OCI-LY7 (cell line): ENCODE measurements at regions not wholly inside any gene's neighbourhood (a gene's known extent, or its start where the extent isn't known, plus 50 kb on each side); places are given as distances from the start of the nearest gene placed in this dataset.

Experiments used
- BruUV-seq: library from RNA; stranded (reverse); fragments of 400-500 nt; replicated peaks from 2 replicates; lab custom pipeline; 2021; lab: Mats Ljungman, UMichigan
- CTCF ChIA-PET: fragments of 300-600 bp; sonication (Branson Sonifier 250); formaldehyde crosslinking; loops from one replicate; lab custom pipeline; 2022; ENCODE audit warnings: antibody characterized with exemption; ENCODE audit not compliant: unreplicated experiment; lab: Charles Lee
- POLR2A ChIA-PET: fragments of 300-600 bp; sonication (Branson Sonifier 250); formaldehyde crosslinking; loops from one replicate; lab custom pipeline; 2022; ENCODE audit warnings: antibody characterized with exemption; lab: Charles Lee
- DNase-seq: peaks from one replicate; pipeline ENCODE4 v3.0.0-alpha.2; 2015; ENCODE audit warnings: low spot score
- H2AFZ ChIP-seq: fragments of 200-600 bp; sonication (generic), shearing (Covaris generic); 2 replicates; pipeline ENCODE4 v1.6.1; 2014; ENCODE audit warnings: mild to moderate bottlenecking, antibody characterized with exemption, low read length, moderate library complexity
- H3K27ac ChIP-seq: fragments of 200-600 bp; sonication (generic); 2 replicates; pipeline ENCODE4 v1.5.1; 2014; ENCODE audit warnings: mixed run types, low read depth, mild to moderate bottlenecking, moderate library complexity, low read length, inconsistent platforms; ENCODE audit not compliant: poor library complexity, severe bottlenecking
- H3K36me3 ChIP-seq: fragments of 200-600 bp; sonication (generic); 2 replicates; pipeline ENCODE4 v1.6.1; 2014; ENCODE audit warnings: mild to moderate bottlenecking, antibody characterized with exemption, low read length, moderate library complexity, mixed read lengths; ENCODE audit not compliant: insufficient read depth
- H3K4me1 ChIP-seq: fragments of 200-600 bp; sonication (generic); 2 replicates; pipeline ENCODE4 v1.5.1; 2014; ENCODE audit warnings: mild to moderate bottlenecking, low read length; ENCODE audit not compliant: insufficient read depth, poor library complexity, severe bottlenecking
- H3K4me2 ChIP-seq: fragments of 200-600 bp; sonication (generic); 2 replicates; pipeline ENCODE4 v1.6.1; 2014; ENCODE audit warnings: mild to moderate bottlenecking, low read length
- H3K4me3 ChIP-seq: fragments of 200-600 bp; sonication (generic); 2 replicates; pipeline ENCODE4 v1.5.1; 2014; ENCODE audit warnings: mild to moderate bottlenecking, low read depth, low read length; ENCODE audit not compliant: poor library complexity, severe bottlenecking
- H3K79me2 ChIP-seq: fragments of 200-600 bp; sonication (generic); 2 replicates; pipeline ENCODE4 v1.6.1; 2016; ENCODE audit warnings: low read depth, mild to moderate bottlenecking, low read length, moderate library complexity, mixed read lengths; ENCODE audit not compliant: insufficient read depth
- H3K9me2 ChIP-seq: fragments of 200-600 bp; sonication (generic); 2 replicates; pipeline ENCODE4 v1.6.1; 2016; ENCODE audit warnings: mild to moderate bottlenecking, low read length, mixed read lengths; ENCODE audit not compliant: insufficient read depth
- H3K9me3 ChIP-seq: fragments of 200-600 bp; sonication (generic); 2 replicates; pipeline ENCODE4 v1.6.1; 2014; ENCODE audit warnings: mild to moderate bottlenecking, mixed run types, low read length, mixed read lengths
- H4K20me1 ChIP-seq: fragments of 200-600 bp; sonication (generic); 2 replicates; pipeline ENCODE4 v1.6.1; 2014; ENCODE audit warnings: mild to moderate bottlenecking, antibody characterized with exemption, low read length, moderate library complexity, mixed read lengths; ENCODE audit not compliant: insufficient read depth
- EZH2phosphoT487 ChIP-seq: fragments of 200-600 bp; sonication (generic); IDR thresholded peaks from 2 replicates; pipeline ENCODE4 v1.6.1; 2018; ENCODE audit warnings: low read depth, borderline replicate concordance, mild to moderate bottlenecking, mixed run types, antibody characterized with exemption, low read length, moderate library complexity, mixed read lengths
- intact Hi-C: fragments of 100-400 bp; cut with micrococcal nuclease; formaldehyde crosslinking; loops from one replicate; pipeline ENCODE4 v1.10.0; 2022; ENCODE audit not compliant: unreplicated experiment
- TF ChIP-seq, protein P1 (sequence below): fragments of 200-600 bp; sonication (generic); conservative IDR thresholded peaks from 2 replicates; pipeline ENCODE4 v1.5.1; 2014; ENCODE audit warnings: mild to moderate bottlenecking, antibody characterized with exemption, low read length, moderate library complexity, mixed read lengths

DNA sequence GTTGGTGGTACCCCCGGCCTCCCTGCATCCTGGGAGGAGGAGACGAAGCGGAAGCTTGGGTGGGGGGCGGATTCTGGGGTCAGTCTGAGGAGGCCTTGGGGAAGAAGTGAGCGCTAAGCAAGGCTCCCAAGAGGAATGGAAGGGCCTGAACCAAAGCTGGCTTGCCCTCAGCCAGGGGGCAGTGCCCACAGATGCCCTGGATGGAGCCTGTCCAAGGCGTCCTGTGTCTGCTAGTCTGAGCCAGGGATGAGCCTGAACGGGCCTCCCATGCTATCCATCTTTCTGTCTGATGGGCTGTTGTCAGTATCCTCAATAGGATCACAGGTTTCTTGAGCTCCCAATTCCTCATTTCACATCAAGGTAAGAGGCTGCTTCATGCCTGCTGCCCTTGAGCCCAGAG, 122.3 kb upstream of the LHX1 start:
- no TSS peak for BruUV-seq
- POLR2A ChIA-PET: no interaction called here
- H3K9me2 ChIP-seq: no peaks in the 10 kb centered on the region

DNA sequence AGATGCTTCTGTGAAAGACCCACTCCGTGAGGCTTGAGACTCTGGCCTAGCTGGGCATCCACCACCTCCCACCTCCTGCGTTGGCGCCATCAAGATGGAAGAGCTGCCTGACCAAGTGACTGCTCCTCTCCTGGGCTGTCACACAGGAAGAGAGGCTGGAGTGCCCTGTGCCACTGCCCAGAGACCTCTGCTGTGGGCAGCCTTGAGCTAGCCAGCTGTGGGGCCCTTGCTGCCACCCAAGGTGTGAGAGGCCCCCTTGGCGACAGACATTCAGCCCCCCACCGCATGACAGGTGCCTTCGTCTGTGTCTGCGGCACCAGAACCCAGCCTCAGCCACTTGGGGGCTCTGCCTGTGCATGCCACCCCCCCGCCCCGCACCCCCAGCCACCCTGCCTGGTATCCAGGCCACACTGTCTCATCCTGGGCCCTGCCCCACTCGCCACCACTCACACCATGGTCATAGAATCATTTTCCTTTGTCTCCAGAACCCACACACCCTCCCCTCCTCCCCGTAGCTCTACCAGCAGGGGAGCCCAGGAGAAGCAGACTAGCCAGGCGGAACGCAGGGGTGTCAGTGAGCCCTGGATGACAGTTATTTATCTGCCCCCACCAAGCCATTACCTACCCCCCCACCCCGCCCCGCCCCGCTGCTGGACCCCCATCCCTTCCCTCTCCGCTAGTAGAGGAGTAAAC, 120.9 kb upstream of the LHX1 start:
- ChIA-PET POLR2A (no interaction called here), CTCF (no interaction called here)
- BruUV-seq: no TSS peak

More for the DNA sequence above, 122.3 kb upstream of the LHX1 start:
- no peak overlapping the region for H3K4me2 ChIP-seq
- H2AFZ ChIP-seq: no peak overlapping the region
- no peaks in the 10 kb centered on the region for H3K4me1 ChIP-seq
- no peaks in the 10 kb centered on the region for H3K9me3 ChIP-seq
- CTCF ChIA-PET: no interaction called here
- TF ChIP-seq, protein P1, sequence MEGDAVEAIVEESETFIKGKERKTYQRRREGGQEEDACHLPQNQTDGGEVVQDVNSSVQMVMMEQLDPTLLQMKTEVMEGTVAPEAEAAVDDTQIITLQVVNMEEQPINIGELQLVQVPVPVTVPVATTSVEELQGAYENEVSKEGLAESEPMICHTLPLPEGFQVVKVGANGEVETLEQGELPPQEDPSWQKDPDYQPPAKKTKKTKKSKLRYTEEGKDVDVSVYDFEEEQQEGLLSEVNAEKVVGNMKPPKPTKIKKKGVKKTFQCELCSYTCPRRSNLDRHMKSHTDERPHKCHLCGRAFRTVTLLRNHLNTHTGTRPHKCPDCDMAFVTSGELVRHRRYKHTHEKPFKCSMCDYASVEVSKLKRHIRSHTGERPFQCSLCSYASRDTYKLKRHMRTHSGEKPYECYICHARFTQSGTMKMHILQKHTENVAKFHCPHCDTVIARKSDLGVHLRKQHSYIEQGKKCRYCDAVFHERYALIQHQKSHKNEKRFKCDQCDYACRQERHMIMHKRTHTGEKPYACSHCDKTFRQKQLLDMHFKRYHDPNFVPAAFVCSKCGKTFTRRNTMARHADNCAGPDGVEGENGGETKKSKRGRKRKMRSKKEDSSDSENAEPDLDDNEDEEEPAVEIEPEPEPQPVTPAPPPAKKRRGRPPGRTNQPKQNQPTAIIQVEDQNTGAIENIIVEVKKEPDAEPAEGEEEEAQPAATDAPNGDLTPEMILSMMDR: no peak
- no peak for TF ChIP-seq EZH2phosphoT487
- no peaks in the 10 kb centered on the region for H3K79me2 ChIP-seq
- no peak for DNase-seq
- no peaks in the 10 kb centered on the region for H3K36me3 ChIP-seq
- no peak overlapping the region for H3K4me3 ChIP-seq
- H4K20me1 ChIP-seq: no peaks in the 10 kb centered on the region
- intact Hi-C loops: no loop called here
- H3K27ac ChIP-seq: no peak overlapping the region

DNA sequence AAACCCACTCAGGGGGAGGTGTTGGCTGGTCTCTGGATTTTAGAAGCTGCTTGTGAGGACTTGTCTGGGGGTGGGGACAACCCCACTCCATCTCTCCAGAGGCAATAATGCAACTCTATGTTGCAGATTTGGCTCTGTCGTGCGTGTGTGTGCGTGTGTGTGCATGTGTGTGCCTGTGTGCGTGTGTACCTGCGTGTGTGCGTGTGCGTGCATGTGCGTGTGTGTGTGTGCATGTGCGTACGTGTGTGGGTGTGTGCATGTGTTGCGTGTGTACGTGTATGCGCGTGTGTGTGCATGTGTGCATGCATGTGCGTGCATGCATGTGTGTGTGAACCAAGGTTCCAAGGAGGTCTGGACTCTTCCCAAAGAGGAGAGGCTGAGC, 120.4 kb upstream of the LHX1 start:
- TF ChIP-seq, protein P1: no peak
- no peak for TF ChIP-seq EZH2phosphoT487
- CTCF ChIA-PET: no interaction called here
- Histone ChIP-seq H3K79me2 (no peaks in the 10 kb centered on the region), H3K4me1 (no peaks in the 10 kb centered on the region), H3K4me3 (no peak overlapping the region), H3K27ac (no peak overlapping the region), H3K9me3 (no peaks in the 10 kb centered on the region), H3K4me2 (no peak overlapping the region), H4K20me1 (no peaks in the 10 kb centered on the region), H3K9me2 (no peaks in the 10 kb centered on the region), H2AFZ (no peak overlapping the region), H3K36me3 (no peaks in the 10 kb centered on the region)
- POLR2A ChIA-PET: no interaction called here
- intact Hi-C loops: no loop called here
- no TSS peak for BruUV-seq
- no peak for DNase-seq

More for the DNA sequence above, 120.9 kb upstream of the LHX1 start:
- Histone ChIP-seq H2AFZ (no peak overlapping the region), H3K27ac (no peak overlapping the region), H3K4me1 (no peaks in the 10 kb centered on the region), H4K20me1 (no peaks in the 10 kb centered on the region), H3K4me2 (no peak overlapping the region), H3K9me3 (no peaks in the 10 kb centered on the region), H3K4me3 (no peak overlapping the region), H3K9me2 (no peaks in the 10 kb centered on the region), H3K79me2 (no peaks in the 10 kb centered on the region), H3K36me3 (no peaks in the 10 kb centered on the region)
- intact Hi-C loops: no loop called here
- no peak for TF ChIP-seq EZH2phosphoT487
- TF ChIP-seq, protein P1: no peak
- DNase-seq: no peak
